ENCODE measurements at regions not wholly inside any gene's neighbourhood (a gene's known extent, or its start where the extent isn't known, plus 50 kb on each side); places are given as distances from the start of the nearest gene placed in this dataset.

- no peak for DNase-seq (ENCODE audit: low read depth, low spot score)
Measured at GRCh38 chr10:130862626-130863025, 448.9 kb downstream of the TCERG1L start.

- no peak for DNase-seq (ENCODE audit: low read depth, low spot score)
Measured at GRCh38 chr10:130863044-130863443, 448.5 kb downstream of the TCERG1L start.

GRCh38 chr10:130864961-130865818, 446.3 kb downstream of the TCERG1L start:
- no peak for DNase-seq (ENCODE audit: low read depth, low spot score)

GRCh38 chr10:130866857-130867256, 444.7 kb downstream of the TCERG1L start:
- no peak for DNase-seq (ENCODE audit: low read depth, low spot score)

GRCh38 chr10:130867446-130868194, 443.9 kb downstream of the TCERG1L start:
- DNase-seq (ENCODE audit: low read depth, low spot score): no peak

- no peak for DNase-seq (ENCODE audit: low read depth, low spot score)
Measured at GRCh38 chr10:130869179-130869841, 442.2 kb downstream of the TCERG1L start.

- DNase-seq (ENCODE audit: low read depth, low spot score): no peak
Measured at GRCh38 chr10:130871406-130871805, 440.1 kb downstream of the TCERG1L start.

GRCh38 chr10:130873636-130874035, 437.9 kb downstream of the TCERG1L start:
- no peak for DNase-seq (ENCODE audit: low read depth, low spot score)

GRCh38 chr10:130875116-130875515, 436.4 kb downstream of the TCERG1L start:
- no peak for DNase-seq (ENCODE audit: low read depth, low spot score)

- DNase-seq (ENCODE audit: low read depth, low spot score): no peak
Measured at GRCh38 chr10:130875897-130876472, 435.5 kb downstream of the TCERG1L start.

- DNase-seq (ENCODE audit: low read depth, low spot score): no peak
Measured at GRCh38 chr10:130877126-130877525, 434.4 kb downstream of the TCERG1L start.

- no peak for DNase-seq (ENCODE audit: low read depth, low spot score)
Measured at GRCh38 chr10:130878131-130878530, 433.4 kb downstream of the TCERG1L start.

GRCh38 chr10:130882906-130883305, 428.6 kb downstream of the TCERG1L start:
- no peak for DNase-seq (ENCODE audit: low read depth, low spot score)

- DNase-seq (ENCODE audit: low read depth, low spot score): no peak
Measured at GRCh38 chr10:130884456-130884855, 427.1 kb downstream of the TCERG1L start.

GRCh38 chr10:130885021-130885655, 426.4 kb downstream of the TCERG1L start:
- no peak for DNase-seq (ENCODE audit: low read depth, low spot score)

GRCh38 chr10:130887170-130887569, 424.4 kb downstream of the TCERG1L start:
- no peak for DNase-seq (ENCODE audit: low read depth, low spot score)

GRCh38 chr10:130888493-130888892, 423.0 kb downstream of the TCERG1L start:
- DNase-seq (ENCODE audit: low read depth, low spot score): no peak

- no peak for DNase-seq (ENCODE audit: low read depth, low spot score)
Measured at GRCh38 chr10:130889240-130889639, 422.3 kb downstream of the TCERG1L start.

- no peak for DNase-seq (ENCODE audit: low read depth, low spot score)
Measured at GRCh38 chr10:130889780-130890179, 421.7 kb downstream of the TCERG1L start.

GRCh38 chr10:130891066-130891465, 420.5 kb downstream of the TCERG1L start:
- DNase-seq (ENCODE audit: low read depth, low spot score): no peak

GRCh38 chr10:130894471-130894870, 417.1 kb downstream of the TCERG1L start:
- DNase-seq (ENCODE audit: low read depth, low spot score): no peak
